AG04450 (cell line): ENCODE measurements at regions not wholly inside any gene's neighbourhood (a gene's known extent, or its start where the extent isn't known, plus 50 kb on each side); places are given as distances from the start of the nearest gene placed in this dataset.

ENCODE experiments used
- CTCF ChIA-PET: fragments of 300-600, 350-600 bp; formaldehyde crosslinking; extraction: SDS; loops from one replicate; lab custom pipeline; 2022; ENCODE audit warnings: antibody characterized with exemption, inconsistent platforms; lab: Charles Lee
- POLR2A ChIA-PET: fragments of 350-600 bp; formaldehyde crosslinking; extraction: SDS; loops from one replicate; lab custom pipeline; 2021; ENCODE audit warnings: antibody characterized with exemption, inconsistent platforms; lab: Yijun Ruan, JAX
- DNase-seq: peaks from one replicate; pipeline ENCODE4 v3.0.0-alpha.2; 2011; ENCODE audit warnings: low read depth, low spot score
- H3K27ac ChIP-seq: one replicate; pipeline ENCODE4 v1.5.1; 2012; ENCODE audit warnings: low read depth, low read length, control low read depth
- H3K27me3 ChIP-seq: one replicate; pipeline ENCODE4 v1.6.0; 2012; ENCODE audit warnings: low read length; ENCODE audit not compliant: control insufficient read depth, insufficient read depth
- H3K4me3 ChIP-seq: 2 replicates; pipeline ENCODE4 v1.5.1; 2011; ENCODE audit warnings: mild to moderate bottlenecking, low read depth, low read length, control low read depth
- H3K9me3 ChIP-seq: 2 replicates; pipeline ENCODE4 v1.5.1; 2012; ENCODE audit warnings: low read length; ENCODE audit not compliant: control insufficient read depth, insufficient read depth
- TF ChIP-seq, protein P1 (sequence below): IDR thresholded peaks from 2 replicates; pipeline ENCODE4 v1.5.1; 2011; ENCODE audit warnings: low read depth, low read length, control low read depth, inconsistent platforms

- no peak overlapping the region for H3K4me3 ChIP-seq
- H3K9me3 ChIP-seq, result peaks cover 78% of the 10 kb centered on the region
- no peak for DNase-seq
- TF ChIP-seq, protein P1, sequence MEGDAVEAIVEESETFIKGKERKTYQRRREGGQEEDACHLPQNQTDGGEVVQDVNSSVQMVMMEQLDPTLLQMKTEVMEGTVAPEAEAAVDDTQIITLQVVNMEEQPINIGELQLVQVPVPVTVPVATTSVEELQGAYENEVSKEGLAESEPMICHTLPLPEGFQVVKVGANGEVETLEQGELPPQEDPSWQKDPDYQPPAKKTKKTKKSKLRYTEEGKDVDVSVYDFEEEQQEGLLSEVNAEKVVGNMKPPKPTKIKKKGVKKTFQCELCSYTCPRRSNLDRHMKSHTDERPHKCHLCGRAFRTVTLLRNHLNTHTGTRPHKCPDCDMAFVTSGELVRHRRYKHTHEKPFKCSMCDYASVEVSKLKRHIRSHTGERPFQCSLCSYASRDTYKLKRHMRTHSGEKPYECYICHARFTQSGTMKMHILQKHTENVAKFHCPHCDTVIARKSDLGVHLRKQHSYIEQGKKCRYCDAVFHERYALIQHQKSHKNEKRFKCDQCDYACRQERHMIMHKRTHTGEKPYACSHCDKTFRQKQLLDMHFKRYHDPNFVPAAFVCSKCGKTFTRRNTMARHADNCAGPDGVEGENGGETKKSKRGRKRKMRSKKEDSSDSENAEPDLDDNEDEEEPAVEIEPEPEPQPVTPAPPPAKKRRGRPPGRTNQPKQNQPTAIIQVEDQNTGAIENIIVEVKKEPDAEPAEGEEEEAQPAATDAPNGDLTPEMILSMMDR, result no peak
- ChIA-PET POLR2A (no interaction called here), CTCF (no interaction called here)
- no peaks in the 10 kb centered on the region for H3K27me3 ChIP-seq
- H3K27ac ChIP-seq, result no peak overlapping the region
Observed at GRCh38 chr22:49647627-49648026, 180.0 kb downstream of the BRD1 start.

GRCh38 chr22:49646876-49647275, 180.8 kb downstream of the BRD1 start:
- Histone ChIP-seq H3K27me3 (no peaks in the 10 kb centered on the region), H3K4me3 (no peak overlapping the region), H3K27ac (no peak overlapping the region), H3K9me3 (peaks cover 80% of the 10 kb centered on the region)
- TF ChIP-seq, protein P1, result no peak
- POLR2A ChIA-PET, result no interaction called here
- CTCF ChIA-PET, result no interaction called here
- no peak for DNase-seq

GRCh38 chr22:49645791-49646550, 181.7 kb downstream of the BRD1 start:
- TF ChIP-seq, protein P1, result no peak
- POLR2A ChIA-PET, result no interaction called here
- Histone ChIP-seq H3K27ac (no peak overlapping the region), H3K4me3 (no peak overlapping the region), H3K9me3 (peaks cover 86% of the 10 kb centered on the region), H3K27me3 (no peaks in the 10 kb centered on the region)
- no peak for DNase-seq
- CTCF ChIA-PET, result no interaction called here

DNA sequence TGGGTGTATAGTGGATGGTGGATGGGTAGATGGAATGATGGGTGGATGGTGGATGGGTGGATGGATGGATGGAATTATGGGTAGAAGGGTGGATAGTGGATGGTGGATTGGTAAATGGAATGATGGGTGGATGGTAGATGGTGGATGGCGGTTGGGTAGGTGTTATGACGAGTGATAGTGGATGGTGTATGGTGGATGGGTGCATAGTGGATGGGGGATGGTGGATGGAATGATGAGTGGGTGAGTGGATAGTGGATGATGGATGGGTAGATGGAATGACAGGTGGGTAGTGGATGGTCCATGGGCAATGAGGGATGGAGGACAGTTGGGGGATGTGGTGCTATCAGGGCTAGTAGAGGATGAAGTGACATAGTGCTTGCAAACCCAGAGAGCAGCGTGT, 182.4 kb downstream of the BRD1 start:
- no peak overlapping the region for H3K4me3 ChIP-seq
- H3K27me3 ChIP-seq, result no peaks in the 10 kb centered on the region
- ChIA-PET POLR2A (no interaction called here), CTCF (no interaction called here)
- peaks cover 86% of the 10 kb centered on the region for H3K9me3 ChIP-seq
- no peak for DNase-seq
- TF ChIP-seq, protein P1, result no peak
- no peak overlapping the region for H3K27ac ChIP-seq

DNA sequence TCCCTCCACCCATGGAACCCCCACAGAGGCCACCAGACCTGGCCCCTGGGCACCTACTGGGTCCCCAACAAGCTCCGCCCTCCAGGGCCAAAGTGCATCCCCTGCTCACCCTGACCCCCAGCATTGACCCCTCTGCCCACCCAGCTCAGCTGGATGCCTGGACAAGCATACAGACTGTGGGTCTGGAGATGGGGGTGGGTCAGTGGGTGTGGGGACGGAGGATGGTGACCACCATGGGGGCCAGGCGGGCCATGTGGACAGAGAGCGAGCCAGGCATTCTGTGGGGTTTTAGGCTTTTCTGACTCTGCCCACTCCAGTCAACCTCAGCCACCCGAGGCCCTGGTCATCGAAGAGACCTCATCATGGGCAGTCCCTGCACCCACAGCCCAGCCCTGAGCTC, 183.7 kb downstream of the BRD1 start:
- H3K9me3 ChIP-seq, result peaks cover 87% of the 10 kb centered on the region
- ChIA-PET CTCF (no interaction called here), POLR2A (no interaction called here)
- TF ChIP-seq, protein P1, result no peak
- DNase-seq, result no peak
- no peak overlapping the region for H3K4me3 ChIP-seq
- H3K27ac ChIP-seq, result no peak overlapping the region
- no peaks in the 10 kb centered on the region for H3K27me3 ChIP-seq
